HEK293 (cell line): ENCODE measurements at regions not wholly inside any gene's neighbourhood (a gene's known extent, or its start where the extent isn't known, plus 50 kb on each side); places are given as distances from the start of the nearest gene placed in this dataset.

Experiments
- ATF2 ChIP-seq: fragments of 450-650 bp; formaldehyde crosslinking; IDR thresholded peaks from 2 replicates; pipeline ENCODE4 v1.5.1; 2016; ENCODE audit warnings: missing biosample characterization, missing genetic modification characterization, low read depth
- BCL11A ChIP-seq: fragments of 450-650 bp; formaldehyde crosslinking; IDR thresholded peaks from 2 replicates; pipeline ENCODE4 v1.5.1; 2016; ENCODE audit warnings: low read depth, missing biosample characterization, missing genetic modification characterization
- CTCF ChIP-seq: fragments of 450-650 bp; formaldehyde crosslinking; IDR thresholded peaks from 2 replicates; pipeline ENCODE4 v1.5.1; 2016; ENCODE audit warnings: missing biosample characterization, missing genetic modification characterization
- PATZ1 ChIP-seq: fragments of 450-650 bp; formaldehyde crosslinking; IDR thresholded peaks from 2 replicates; pipeline ENCODE4 v1.5.1; 2016; ENCODE audit warnings: missing biosample characterization, missing genetic modification characterization
- REPIN1 ChIP-seq: fragments of 450-650 bp; formaldehyde crosslinking; IDR thresholded peaks from 2 replicates; pipeline ENCODE4 v1.5.1; 2017; ENCODE audit warnings: missing biosample characterization, missing genetic modification characterization, low read depth
- TRIM28 ChIP-seq: IDR thresholded peaks from 2 replicates; pipeline ENCODE4 v1.6.1; 2011; ENCODE audit warnings: low read length, control low read depth, borderline replicate concordance
- ZBTB1 ChIP-seq: fragments of 450-650 bp; formaldehyde crosslinking; IDR thresholded peaks from 2 replicates; pipeline ENCODE4 v1.5.1; 2016; ENCODE audit warnings: missing biosample characterization, missing genetic modification characterization
- ZBTB17 ChIP-seq: fragments of 450-650 bp; formaldehyde crosslinking; IDR thresholded peaks from 2 replicates; pipeline ENCODE4 v1.5.1; 2016; ENCODE audit warnings: missing biosample characterization, missing genetic modification characterization
- ZNF274 ChIP-seq, 2 experiments: fragments of 200-500 bp in 1 of 2; fragments of 450-650 bp in 1 of 2; sonication (Bioruptor generic) in 1 of 2; formaldehyde crosslinking in 1 of 2; IDR thresholded peaks; 2 replicates each; pipeline versions ENCODE4 v1.5.1 to v1.6.1; 2014 to 2016; ENCODE audit warnings: borderline replicate concordance in 1 of 2, inconsistent platforms in 1 of 2, low read length in 1 of 2, missing biosample characterization in 1 of 2, missing genetic modification characterization in 1 of 2
- ZNF280D ChIP-seq: fragments of 450-650 bp; formaldehyde crosslinking; IDR thresholded peaks from 2 replicates; pipeline ENCODE4 v1.5.1; 2016; ENCODE audit warnings: missing biosample characterization, missing genetic modification characterization
- ZNF366 ChIP-seq: fragments of 450-650 bp; formaldehyde crosslinking; conservative IDR thresholded peaks from 2 replicates; pipeline ENCODE4 v1.5.1; 2016; ENCODE audit warnings: missing biosample characterization, missing genetic modification characterization
- ZNF398 ChIP-seq: fragments of 450-650 bp; formaldehyde crosslinking; IDR thresholded peaks from 2 replicates; pipeline ENCODE4 v1.5.1; 2017; ENCODE audit warnings: missing biosample characterization, missing genetic modification characterization
- ZNF558 ChIP-seq: fragments of 450-650 bp; formaldehyde crosslinking; IDR thresholded peaks from 2 replicates; pipeline ENCODE4 v1.5.1; 2016; ENCODE audit warnings: missing biosample characterization, missing genetic modification characterization

- no peak for TF ChIP-seq ZNF398 (tag by site-specific recombination)
- no peak for TF ChIP-seq ZNF558 (tag by site-specific recombination)
- TF ChIP-seq ATF2 (tag by site-specific recombination), result no peak
- TF ChIP-seq ZBTB17 (tag by site-specific recombination), result no peak
- no peak for TF ChIP-seq PATZ1 (tag by site-specific recombination)
- TF ChIP-seq CTCF (tag by site-specific recombination), result no peak
- no peak for TF ChIP-seq ZNF280D (tag by site-specific recombination)
- TF ChIP-seq TRIM28, result no peak
- TF ChIP-seq ZBTB1 (tag by site-specific recombination), result no peak
- TF ChIP-seq BCL11A (tag by site-specific recombination), result no peak
- TF ChIP-seq ZNF274 (IDR thresholded peaks at IDR 0.05; ENCODE audit: low read length), result no peak
- no peak for TF ChIP-seq ZNF274 (tag by site-specific recombination; IDR thresholded peaks at IDR 0.05; ENCODE audit: borderline replicate concordance)
- no peak for TF ChIP-seq REPIN1
- no peak for TF ChIP-seq ZNF366 (tag by site-specific recombination)
Observed at GRCh38 chrX:5415738-5416137, 812.9 kb downstream of the NLGN4X start.
